Nephron progenitor cell (in vitro differentiated cells): ENCODE measurements at regions not wholly inside any gene's neighbourhood (a gene's known extent, or its start where the extent isn't known, plus 50 kb on each side); places are given as distances from the start of the nearest gene placed in this dataset.
"Not testable (repeated sequence)": the region's sequence is repeated elsewhere in the genome, so short reads cannot be mapped to it uniquely, and the experiment has no call there.

Source experiments
- DNase-seq: peaks from one replicate; pipeline ENCODE4 v3.0.0; 2021
- H3K27ac Mint-ChIP-seq: 2 replicates; pipeline ENCODE4 v1.8.0; 2021; ENCODE audit warnings: mild to moderate bottlenecking, moderate library complexity, mixed read lengths
- H3K27me3 Mint-ChIP-seq: 2 replicates; pipeline ENCODE4 v1.8.0; 2021; ENCODE audit warnings: mild to moderate bottlenecking, low read depth, mixed read lengths; ENCODE audit not compliant: poor library complexity
- H3K36me3 Mint-ChIP-seq: 2 replicates; pipeline ENCODE4 v1.8.0; 2021; ENCODE audit warnings: low read depth, mixed read lengths
- H3K4me1 Mint-ChIP-seq: 2 replicates; pipeline ENCODE4 v1.8.0; 2021; ENCODE audit warnings: mixed read lengths
- H3K4me3 Mint-ChIP-seq: 2 replicates; pipeline ENCODE4 v1.8.0; 2021; ENCODE audit warnings: mild to moderate bottlenecking, moderate library complexity, mixed read lengths
- H3K9me3 Mint-ChIP-seq: 2 replicates; pipeline ENCODE4 v1.8.0; 2021; ENCODE audit warnings: mild to moderate bottlenecking, moderate library complexity, mixed read lengths
- CTCF ChIP-seq: fragments of 200-600 bp; sonication (generic); IDR thresholded peaks from 2 replicates; pipeline ENCODE4 v1.5.0; 2021; ENCODE audit warnings: antibody characterized with exemption

GRCh38 chr18:29726646-29727045, 1315.9 kb downstream of the DSC3 start:
- H3K27me3 Mint-ChIP-seq = no peaks in the 10 kb centered on the region
- H3K4me1 Mint-ChIP-seq = no peaks in the 10 kb centered on the region
- TF ChIP-seq CTCF = no peak

GRCh38 chr18:29723486-29723885, 1319.1 kb downstream of the DSC3 start:
- not testable (repeated sequence) for H3K4me3 Mint-ChIP-seq, H3K4me1 Mint-ChIP-seq, H3K27ac Mint-ChIP-seq, H3K36me3 Mint-ChIP-seq, DNase-seq, H3K27me3 Mint-ChIP-seq
- H3K9me3 Mint-ChIP-seq = peaks cover 30% of the 10 kb centered on the region

More at GRCh38 chr18:29726646-29727045, 1315.9 kb downstream of the DSC3 start:
- DNase-seq = no peak
- peaks cover 25% of the 10 kb centered on the region for H3K9me3 Mint-ChIP-seq
- H3K36me3 Mint-ChIP-seq = no peaks in the 10 kb centered on the region
- no peak overlapping the region for H3K27ac Mint-ChIP-seq
- no peak overlapping the region for H3K4me3 Mint-ChIP-seq

- DNase-seq, H3K4me1 Mint-ChIP-seq, H3K36me3 Mint-ChIP-seq, H3K9me3 Mint-ChIP-seq, H3K4me3 Mint-ChIP-seq, H3K27me3 Mint-ChIP-seq, H3K27ac Mint-ChIP-seq: not testable (repeated sequence)
These were observed 1326.6 kb downstream of the DSC3 start for GRCh38 chr18:29715960-29716359.

GRCh38 chr18:29712785-29713184, 1329.8 kb downstream of the DSC3 start:
- no peaks in the 10 kb centered on the region for H3K9me3 Mint-ChIP-seq
- no peak overlapping the region for H3K27ac Mint-ChIP-seq
- H3K27me3 Mint-ChIP-seq = peaks cover 3% of the 10 kb centered on the region
- H3K4me1 Mint-ChIP-seq = peaks cover 5% of the 10 kb centered on the region
- no peaks in the 10 kb centered on the region for H3K36me3 Mint-ChIP-seq
- DNase-seq = no peak
- TF ChIP-seq CTCF = no peak
- H3K4me3 Mint-ChIP-seq = no peak overlapping the region

GRCh38 chr18:29711932-29712331, 1330.6 kb downstream of the DSC3 start:
- TF ChIP-seq CTCF = no peak
- no peaks in the 10 kb centered on the region for H3K36me3 Mint-ChIP-seq
- no peak overlapping the region for H3K27ac Mint-ChIP-seq
- peaks cover 4% of the 10 kb centered on the region for H3K9me3 Mint-ChIP-seq
- DNase-seq = no peak
- H3K4me1 Mint-ChIP-seq = peaks cover 5% of the 10 kb centered on the region
- no peak overlapping the region for H3K4me3 Mint-ChIP-seq
- H3K27me3 Mint-ChIP-seq = peaks cover 3% of the 10 kb centered on the region

- DNase-seq = no peak
- Mint-ChIP-seq H3K27me3 (no peaks in the 10 kb centered on the region), H3K4me1 (no peaks in the 10 kb centered on the region), H3K4me3 (no peak overlapping the region), H3K36me3 (no peaks in the 10 kb centered on the region), H3K27ac (no peak overlapping the region), H3K9me3 (no peaks in the 10 kb centered on the region)
- TF ChIP-seq CTCF = no peak
These were observed 1349.2 kb downstream of the DSC3 start for GRCh38 chr18:29693334-29693733.

- DNase-seq = no peak
- no peak for TF ChIP-seq CTCF
- Mint-ChIP-seq H3K27me3 (no peaks in the 10 kb centered on the region), H3K4me1 (no peaks in the 10 kb centered on the region), H3K36me3 (no peaks in the 10 kb centered on the region), H3K27ac (no peak overlapping the region), H3K9me3 (peaks cover 14% of the 10 kb centered on the region), H3K4me3 (no peak overlapping the region)
These were observed 1361.0 kb downstream of the DSC3 start for GRCh38 chr18:29681578-29681977.
